ENCODE measurements at regions not wholly inside any gene's neighbourhood (a gene's known extent, or its start where the extent isn't known, plus 50 kb on each side); places are given as distances from the start of the nearest gene placed in this dataset.

GRCh38 chr19:29273000-29273640 is 60.2 kb upstream of the UQCRFS1 start:
- TF ChIP-seq CTCF (IDR thresholded peaks at IDR 0.05) (no peak), POLR2A (IDR thresholded peaks at IDR 0.05) (no peak)
